ENCODE measurements at regions not wholly inside any gene's neighbourhood (a gene's known extent, or its start where the extent isn't known, plus 50 kb on each side); places are given as distances from the start of the nearest gene placed in this dataset.
A peak's percentile ranks its signal among the peaks of the same experiment; 100 is the strongest.

GRCh38 chr11:121950160-121950559 is 165.9 kb downstream of the BLID start:
- WGBS, result 96% methylated on average over 3 of the region's 3 CpGs

GRCh38 chr11:121946514-121946913 is 169.5 kb downstream of the BLID start:
- Histone ChIP-seq H3K36me3 (ENCODE audit: insufficient read depth) (no peaks in the 10 kb centered on the region), H3K4me3 (ENCODE audit: low read depth, low read length) (no peak overlapping the region), H3K4me1 (ENCODE audit: insufficient read depth) (no peaks in the 10 kb centered on the region), H3K27ac (ENCODE audit: low read depth) (no peak overlapping the region)
- DNase-seq (ENCODE audit: extremely low spot score), result no peak
- 72% methylated on average over 3 of the region's 3 CpGs for WGBS

More at GRCh38 chr11:121950160-121950559, 165.9 kb downstream of the BLID start:
- DNase-seq (ENCODE audit: extremely low spot score), result no peak
- Histone ChIP-seq H3K27ac (ENCODE audit: low read depth) (no peak overlapping the region), H3K4me3 (ENCODE audit: low read depth, low read length) (no peak overlapping the region), H3K36me3 (ENCODE audit: insufficient read depth) (no peaks in the 10 kb centered on the region), H3K4me1 (ENCODE audit: insufficient read depth) (no peaks in the 10 kb centered on the region)

GRCh38 chr11:121944556-121945230 is 171.3 kb downstream of the BLID start:
- DNase-seq (ENCODE audit: extremely low spot score), result no peak
- WGBS, result 64% methylated on average over 4 of the region's 4 CpGs
- Histone ChIP-seq H3K36me3 (ENCODE audit: insufficient read depth) (no peaks in the 10 kb centered on the region), H3K4me1 (ENCODE audit: insufficient read depth) (no peaks in the 10 kb centered on the region), H3K27ac (ENCODE audit: low read depth) (no peak overlapping the region), H3K4me3 (ENCODE audit: low read depth, low read length) (no peak overlapping the region)

- WGBS, result 68% methylated on average over 2 of the region's 2 CpGs
- no peak for DNase-seq (ENCODE audit: extremely low spot score)
- Histone ChIP-seq H3K27ac (ENCODE audit: low read depth) (no peak overlapping the region), H3K36me3 (ENCODE audit: insufficient read depth) (no peaks in the 10 kb centered on the region), H3K4me3 (ENCODE audit: low read depth, low read length) (no peak overlapping the region), H3K4me1 (ENCODE audit: insufficient read depth) (no peaks in the 10 kb centered on the region)
Observed at GRCh38 chr11:121938076-121938475, 177.9 kb downstream of the BLID start.

- Histone ChIP-seq H3K36me3 (ENCODE audit: insufficient read depth) (no peaks in the 10 kb centered on the region), H3K4me1 (ENCODE audit: insufficient read depth) (no peaks in the 10 kb centered on the region), H3K27ac (ENCODE audit: low read depth) (no peak overlapping the region), H3K4me3 (ENCODE audit: low read depth, low read length) (no peak overlapping the region)
- no peak for DNase-seq (ENCODE audit: extremely low spot score)
- WGBS, result 74% methylated on average over 5 of the region's 5 CpGs
Observed at GRCh38 chr11:121936781-121937447, 179.1 kb downstream of the BLID start.

GRCh38 chr11:121936370-121936769 is 179.6 kb downstream of the BLID start:
- 64% methylated on average over 1 of the region's 1 CpG for WGBS
- H3K27ac ChIP-seq (ENCODE audit: low read depth), result no peak overlapping the region
- DNase-seq (ENCODE audit: extremely low spot score), result no peak
- H3K36me3 ChIP-seq (ENCODE audit: insufficient read depth), result no peaks in the 10 kb centered on the region
- H3K4me1 ChIP-seq (ENCODE audit: insufficient read depth), result no peaks in the 10 kb centered on the region
- H3K4me3 ChIP-seq (ENCODE audit: low read depth, low read length), result no peak overlapping the region

GRCh38 chr11:121933694-121934093 is 182.3 kb downstream of the BLID start:
- H3K36me3 ChIP-seq (ENCODE audit: insufficient read depth), result no peaks in the 10 kb centered on the region
- 81% methylated on average over 2 of the region's 2 CpGs for WGBS
- H3K4me3 ChIP-seq (ENCODE audit: low read depth, low read length), result no peak overlapping the region
- no peak for DNase-seq (ENCODE audit: extremely low spot score)
- no peak overlapping the region for H3K27ac ChIP-seq (ENCODE audit: low read depth)
- H3K4me1 ChIP-seq (ENCODE audit: insufficient read depth), result no peaks in the 10 kb centered on the region

GRCh38 chr11:121933294-121933693 is 182.7 kb downstream of the BLID start:
- 91% methylated on average over 8 of the region's 8 CpGs for WGBS
- H3K4me1 ChIP-seq (ENCODE audit: insufficient read depth), result no peaks in the 10 kb centered on the region
- no peak for DNase-seq (ENCODE audit: extremely low spot score)

GRCh38 chr11:121932646-121933185 is 183.3 kb downstream of the BLID start:
- Histone ChIP-seq H3K27ac (ENCODE audit: low read depth) (no peak overlapping the region), H3K4me1 (ENCODE audit: insufficient read depth) (no peaks in the 10 kb centered on the region), H3K36me3 (ENCODE audit: insufficient read depth) (no peaks in the 10 kb centered on the region), H3K4me3 (ENCODE audit: low read depth, low read length) (no peak overlapping the region)
- WGBS, result 97% methylated on average over 3 of the region's 3 CpGs
- DNase-seq (ENCODE audit: extremely low spot score), result no peak

More at GRCh38 chr11:121933294-121933693, 182.7 kb downstream of the BLID start:
- Histone ChIP-seq H3K4me3 (ENCODE audit: low read depth, low read length) (no peak overlapping the region), H3K36me3 (ENCODE audit: insufficient read depth) (no peaks in the 10 kb centered on the region), H3K27ac (ENCODE audit: low read depth) (no peak overlapping the region)

GRCh38 chr11:121931748-121932352 is 184.2 kb downstream of the BLID start:
- Histone ChIP-seq H3K4me3 (ENCODE audit: low read depth, low read length) (no peak overlapping the region), H3K27ac (ENCODE audit: low read depth) (no peak overlapping the region), H3K36me3 (ENCODE audit: insufficient read depth) (no peaks in the 10 kb centered on the region), H3K4me1 (ENCODE audit: insufficient read depth) (no peaks in the 10 kb centered on the region)
- WGBS, result 78% methylated on average over 4 of the region's 4 CpGs
- no peak for DNase-seq (ENCODE audit: extremely low spot score)

- 89% methylated on average over 2 of the region's 2 CpGs for WGBS
- no peaks in the 10 kb centered on the region for H3K36me3 ChIP-seq (ENCODE audit: insufficient read depth)
- no peak for DNase-seq (ENCODE audit: extremely low spot score)
- H3K4me3 ChIP-seq (ENCODE audit: low read depth, low read length), result no peak overlapping the region
- no peaks in the 10 kb centered on the region for H3K4me1 ChIP-seq (ENCODE audit: insufficient read depth)
- H3K27ac ChIP-seq (ENCODE audit: low read depth), result no peak overlapping the region
Observed at GRCh38 chr11:121931121-121931520, 184.9 kb downstream of the BLID start.

- Histone ChIP-seq H3K4me1 (ENCODE audit: insufficient read depth) (no peaks in the 10 kb centered on the region), H3K27ac (ENCODE audit: low read depth) (no peak overlapping the region), H3K36me3 (ENCODE audit: insufficient read depth) (no peaks in the 10 kb centered on the region), H3K4me3 (ENCODE audit: low read depth, low read length) (peak overlapping the region; percentile 19)
- peak; percentile 46 for DNase-seq (ENCODE audit: extremely low spot score)
- WGBS, result 21% methylated on average over 18 of the region's 18 CpGs
Observed at GRCh38 chr11:121930004-121930965, 185.7 kb downstream of the BLID start.

GRCh38 chr11:121929581-121929980 is 186.4 kb downstream of the BLID start:
- Histone ChIP-seq H3K36me3 (ENCODE audit: insufficient read depth) (no peaks in the 10 kb centered on the region), H3K4me3 (ENCODE audit: low read depth, low read length) (peak overlapping the region; percentile 19), H3K27ac (ENCODE audit: low read depth) (no peak overlapping the region), H3K4me1 (ENCODE audit: insufficient read depth) (no peaks in the 10 kb centered on the region)
- DNase-seq (ENCODE audit: extremely low spot score), result peak; percentile 35
- 2% methylated on average over 11 of the region's 11 CpGs for WGBS
